GM23338 (cell line): ENCODE measurements at regions not wholly inside any gene's neighbourhood (a gene's known extent, or its start where the extent isn't known, plus 50 kb on each side); places are given as distances from the start of the nearest gene placed in this dataset. TPM values are rescaled to one million over a fixed set of nuclear protein-coding genes. Genes with fewer than 3 reads are reported as not detected.

Source experiments
- small RNA-seq: library from RNA; depleted of rRNA; stranded (forward); fragments of <200 nt; gene quantifications from one replicate; pipeline ENCODE3, GENCODE V24; 2014; ENCODE audit warnings: low replicate concordance

Small RNA genes in the stretch of these regions (small RNA-seq; reads per million reads assigned to genes)
- gene AC017007.1 (not detected), gene RF00019 (not detected)
